ENCODE measurements at regions not wholly inside any gene's neighbourhood (a gene's known extent, or its start where the extent isn't known, plus 50 kb on each side); places are given as distances from the start of the nearest gene placed in this dataset.

GRCh38 chr2:9077691-9078090 lies 74.2 kb upstream of the MBOAT2 start:
- DNase-seq: no peak

- DNase-seq: no peak
Observed at GRCh38 chr2:9076755-9077154, 73.3 kb upstream of the MBOAT2 start.

GRCh38 chr2:9076210-9076609 lies 72.7 kb upstream of the MBOAT2 start:
- DNase-seq: no peak

- DNase-seq: no peak
Observed at GRCh38 chr2:9074930-9075329, 71.4 kb upstream of the MBOAT2 start.

- no peak for DNase-seq
Observed at GRCh38 chr2:9071584-9072124, 68.2 kb upstream of the MBOAT2 start.

- no peak for DNase-seq
Observed at GRCh38 chr2:9071032-9071431, 67.5 kb upstream of the MBOAT2 start.

- no peak for DNase-seq
Observed at GRCh38 chr2:9069543-9069942, 66.1 kb upstream of the MBOAT2 start.

- no peak for DNase-seq
Observed at GRCh38 chr2:9065901-9066300, 62.4 kb upstream of the MBOAT2 start.

GRCh38 chr2:9063023-9063606 lies 59.6 kb upstream of the MBOAT2 start:
- DNase-seq: no peak

- DNase-seq: no peak
Observed at GRCh38 chr2:9060819-9061218, 57.3 kb upstream of the MBOAT2 start.

- no peak for DNase-seq
Observed at GRCh38 chr2:9057939-9058761, 54.7 kb upstream of the MBOAT2 start.

- no peak for DNase-seq
Observed at GRCh38 chr2:9055471-9055870, 52.0 kb upstream of the MBOAT2 start.

GRCh38 chr2:9053534-9053931 lies 50.0 kb upstream of the MBOAT2 start:
- no peak for DNase-seq

Data from midbrain (tissue), 1 donor.